ENCODE measurements at regions not wholly inside any gene's neighbourhood (a gene's known extent, or its start where the extent isn't known, plus 50 kb on each side); places are given as distances from the start of the nearest gene placed in this dataset.

GRCh38 chr6:42512579-42512978, 51.2 kb upstream of the UBR2 start:
- no peak for DNase-seq (ENCODE audit: low read depth)
- no peak for TF ChIP-seq CTCF (conservative IDR thresholded peaks at IDR 0.05; ENCODE audit: low read depth, low read length)
- H3K4me3 ChIP-seq (ENCODE audit: low read depth, low read length) = no peak overlapping the region

GRCh38 chr6:42511803-42512422, 51.9 kb upstream of the UBR2 start:
- no peak for DNase-seq (ENCODE audit: low read depth)
- TF ChIP-seq CTCF (conservative IDR thresholded peaks at IDR 0.05; ENCODE audit: low read depth, low read length) = no peak
- no peak overlapping the region for H3K4me3 ChIP-seq (ENCODE audit: low read depth, low read length)

- H3K4me3 ChIP-seq (ENCODE audit: low read depth, low read length) = no peak overlapping the region
- peak; percentile 27 for TF ChIP-seq CTCF (conservative IDR thresholded peaks at IDR 0.05; ENCODE audit: low read depth, low read length)
- no peak for DNase-seq (ENCODE audit: low read depth)
Measured at GRCh38 chr6:42510795-42511194, 53.0 kb upstream of the UBR2 start.

- DNase-seq (ENCODE audit: low read depth) = no peak
- no peak for TF ChIP-seq CTCF (conservative IDR thresholded peaks at IDR 0.05; ENCODE audit: low read depth, low read length)
- no peak overlapping the region for H3K4me3 ChIP-seq (ENCODE audit: low read depth, low read length)
Measured at GRCh38 chr6:42509765-42510164, 54.1 kb upstream of the UBR2 start.

GRCh38 chr6:42509256-42509655, 54.6 kb upstream of the UBR2 start:
- DNase-seq (ENCODE audit: low read depth) = no peak
- TF ChIP-seq CTCF (conservative IDR thresholded peaks at IDR 0.05; ENCODE audit: low read depth, low read length) = no peak
- no peak overlapping the region for H3K4me3 ChIP-seq (ENCODE audit: low read depth, low read length)

GRCh38 chr6:42507901-42508300, 55.9 kb upstream of the UBR2 start:
- no peak for TF ChIP-seq CTCF (conservative IDR thresholded peaks at IDR 0.05; ENCODE audit: low read depth, low read length)
- no peak for DNase-seq (ENCODE audit: low read depth)
- no peak overlapping the region for H3K4me3 ChIP-seq (ENCODE audit: low read depth, low read length)

GRCh38 chr6:42507195-42507594, 55.5 kb upstream of the TRERF1 start:
- no peak for TF ChIP-seq CTCF (conservative IDR thresholded peaks at IDR 0.05; ENCODE audit: low read depth, low read length)
- DNase-seq (ENCODE audit: low read depth) = no peak
- no peak overlapping the region for H3K4me3 ChIP-seq (ENCODE audit: low read depth, low read length)

Measured in epithelial cell of proximal tubule (primary cell).